Activated naive CD4-positive, alpha-beta T cell (primary cell): ENCODE measurements at regions not wholly inside any gene's neighbourhood (a gene's known extent, or its start where the extent isn't known, plus 50 kb on each side); places are given as distances from the start of the nearest gene placed in this dataset.

Experiments used
- DNase-seq, 4 experiments: peaks; one replicate each; lab custom pipeline; 2025; lab: John Stamatoyannopoulos, UW

DNA sequence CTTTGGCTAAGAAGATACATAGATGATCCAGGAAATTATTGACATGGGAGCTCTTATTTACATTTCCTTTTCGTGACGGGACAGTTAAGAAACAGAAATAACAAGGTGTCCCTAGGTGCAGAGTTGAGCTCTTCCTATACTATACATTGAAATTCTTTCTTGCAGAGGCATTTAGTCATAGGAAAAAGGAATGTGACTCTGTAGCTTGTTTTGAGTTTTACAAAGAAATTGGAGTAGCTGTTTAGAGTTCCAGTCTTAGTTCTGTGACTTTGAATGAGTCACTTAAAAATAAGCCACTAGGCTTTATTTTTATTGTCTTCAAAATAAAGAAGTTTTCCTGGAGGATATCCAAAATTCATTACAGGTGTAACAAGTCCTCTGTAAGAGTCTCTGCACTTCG, 723.5 kb upstream of the SGO1 start:
- DNase-seq: no peak

DNA sequence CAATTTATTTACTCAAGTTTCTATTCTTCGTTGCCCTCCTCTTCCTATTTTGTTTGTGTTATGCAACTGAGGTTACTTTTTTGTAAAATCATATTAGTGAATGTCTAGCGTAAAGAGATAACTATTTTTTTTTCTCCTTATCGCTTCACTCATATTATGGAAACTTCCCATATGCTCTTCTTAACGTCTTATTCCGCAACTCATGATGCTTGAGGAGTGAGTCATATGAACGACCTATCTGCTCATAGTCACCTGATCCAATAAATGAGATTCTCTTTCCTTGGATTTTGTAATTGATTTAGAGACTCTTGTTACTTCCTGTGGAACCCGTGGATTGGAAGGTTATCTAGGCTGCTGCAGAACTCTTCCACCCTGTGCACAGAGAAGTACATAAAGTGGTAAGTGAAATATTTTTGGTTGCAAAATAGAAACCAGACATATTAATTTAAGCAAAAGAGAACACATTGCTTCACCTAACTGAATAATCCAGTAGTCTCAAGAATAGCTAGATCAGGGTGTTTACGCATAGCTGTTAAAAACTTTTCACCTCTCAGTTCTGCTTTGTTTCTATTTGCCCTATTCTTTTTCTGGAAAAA, 719.3 kb upstream of the SGO1 start:
- DNase-seq: no peak

DNA sequence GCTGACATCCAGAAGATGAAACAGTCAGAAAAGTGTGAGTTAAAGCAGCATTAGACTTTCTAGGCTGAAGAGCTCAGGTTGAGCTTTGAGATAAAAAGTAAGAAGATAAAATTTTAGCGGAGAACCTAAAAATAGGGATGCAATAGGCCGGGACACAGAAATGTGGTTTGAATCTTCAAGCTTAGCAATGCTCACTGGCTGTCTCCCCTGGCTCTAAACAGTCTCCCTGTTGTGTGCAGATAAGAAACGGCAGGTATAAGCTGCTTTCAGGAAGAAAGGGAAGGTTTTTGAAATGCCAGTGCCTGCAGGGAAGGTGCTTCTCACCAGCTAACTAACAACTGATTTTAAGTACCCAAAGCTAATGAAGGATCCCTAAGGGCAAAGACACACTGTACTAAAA, 718.7 kb upstream of the SGO1 start:
- no peak for DNase-seq

DNA sequence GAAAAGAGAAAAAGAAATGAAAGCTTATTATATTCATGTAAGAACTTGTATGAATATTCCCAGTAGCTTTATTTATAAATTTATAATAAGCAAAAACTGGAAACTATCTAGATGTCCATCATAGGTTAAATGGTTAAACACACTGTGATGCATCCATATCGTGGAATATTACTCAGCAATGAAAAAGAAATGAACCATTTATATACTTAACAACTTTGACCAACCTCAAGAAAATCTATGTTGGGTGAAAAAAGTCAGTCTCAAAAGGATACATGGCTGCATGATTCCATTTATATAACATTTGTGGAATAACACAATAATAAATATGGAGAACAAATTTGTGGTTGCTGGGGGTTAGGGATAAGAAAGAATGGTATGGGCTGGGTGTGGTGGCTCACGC, 713.0 kb upstream of the SGO1 start:
- DNase-seq: no peak

DNA sequence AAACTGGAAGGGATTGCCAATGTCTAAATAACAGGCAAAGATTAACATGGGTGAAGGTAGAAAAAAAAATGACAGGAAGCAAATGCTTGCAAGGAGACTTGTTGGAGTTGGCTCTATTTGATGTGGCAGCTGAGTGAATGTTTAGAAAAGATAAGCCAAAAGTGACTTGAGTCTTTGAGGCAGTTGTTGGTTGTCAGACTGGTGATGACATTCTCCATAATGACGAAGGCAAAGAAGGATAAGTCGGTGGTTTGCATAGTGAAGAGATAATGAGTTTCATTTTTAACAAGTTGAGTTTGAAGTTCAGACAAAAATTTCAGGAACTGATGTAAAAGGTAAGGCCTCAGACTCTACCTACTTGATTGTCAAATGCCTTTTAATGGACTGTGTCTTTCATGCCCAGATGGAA, 704.1 kb upstream of the SGO1 start:
- no peak for DNase-seq

DNA sequence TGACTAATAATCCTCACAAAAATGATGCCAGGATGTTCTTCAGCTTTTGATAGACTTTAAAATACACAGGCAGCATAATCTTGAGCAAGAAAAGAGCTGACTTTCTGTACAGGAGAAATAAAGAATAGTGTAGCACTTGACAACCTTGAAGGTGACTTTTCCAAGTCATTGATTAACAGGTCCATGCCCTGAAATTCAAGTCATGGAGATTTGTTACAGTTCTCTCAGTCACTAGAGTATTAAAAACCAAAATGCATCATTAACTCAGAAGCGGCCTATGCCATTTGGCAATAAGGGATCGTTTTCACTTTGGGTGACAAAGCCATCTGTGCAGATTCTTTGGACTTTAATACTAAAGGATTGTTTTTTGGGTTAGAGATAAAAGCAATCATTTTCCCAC, 692.7 kb upstream of the SGO1 start:
- DNase-seq: no peak

DNA sequence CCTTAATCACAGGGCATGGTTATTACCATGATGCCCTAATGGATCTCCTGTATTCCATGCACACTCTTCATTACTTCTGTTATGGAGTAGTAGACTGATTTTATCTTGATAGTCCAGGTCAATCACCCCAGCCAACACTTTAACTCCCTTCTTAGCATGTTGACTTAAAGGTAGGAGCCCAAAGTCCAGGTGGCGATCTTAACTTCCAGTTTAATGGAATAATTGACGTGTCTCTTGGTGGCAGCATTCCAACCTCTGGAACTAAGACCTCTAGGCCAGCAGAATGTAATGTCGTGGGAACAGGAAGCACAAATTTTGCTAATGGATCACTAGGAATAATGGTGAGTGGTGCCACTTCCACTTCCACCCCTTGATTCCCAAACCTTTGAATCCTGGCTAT, 687.2 kb upstream of the SGO1 start:
- DNase-seq: no peak

DNA sequence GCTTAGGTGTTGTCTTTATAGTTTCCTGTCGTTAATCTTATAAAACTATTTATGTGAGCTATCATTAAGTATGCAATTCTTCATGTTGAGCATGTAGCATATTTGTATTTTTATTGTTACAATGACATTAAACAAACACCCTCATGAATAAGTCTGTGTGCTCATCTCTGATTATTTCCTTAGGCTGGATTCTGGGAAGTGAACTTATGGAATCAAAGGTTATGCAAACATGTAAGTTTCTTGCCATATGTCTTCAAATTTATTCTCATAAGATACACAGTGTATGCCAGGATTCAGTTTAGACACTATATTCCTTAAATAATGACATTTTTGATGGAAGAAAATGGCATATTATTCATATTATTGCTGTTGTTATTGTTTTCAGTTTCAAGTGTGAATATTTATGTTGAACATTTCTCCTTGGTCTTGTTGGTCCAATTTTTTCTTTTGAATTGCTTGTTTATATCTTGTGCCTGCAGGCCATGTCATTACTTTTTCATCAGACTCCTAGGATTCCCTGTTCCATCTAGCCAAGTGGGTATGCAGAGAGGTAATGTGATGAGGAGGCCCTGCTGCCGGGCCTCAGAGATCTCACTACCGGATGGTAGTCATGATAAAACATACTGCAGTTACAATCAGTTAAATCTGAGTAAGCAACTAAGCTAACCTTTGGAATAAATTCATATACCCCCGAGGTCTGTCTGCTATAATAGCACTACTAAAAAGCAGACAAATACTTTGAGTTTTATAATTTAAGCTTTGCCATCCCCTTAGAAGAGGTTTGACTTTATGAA, 684.3 kb upstream of the SGO1 start:
- DNase-seq: no peak

DNA sequence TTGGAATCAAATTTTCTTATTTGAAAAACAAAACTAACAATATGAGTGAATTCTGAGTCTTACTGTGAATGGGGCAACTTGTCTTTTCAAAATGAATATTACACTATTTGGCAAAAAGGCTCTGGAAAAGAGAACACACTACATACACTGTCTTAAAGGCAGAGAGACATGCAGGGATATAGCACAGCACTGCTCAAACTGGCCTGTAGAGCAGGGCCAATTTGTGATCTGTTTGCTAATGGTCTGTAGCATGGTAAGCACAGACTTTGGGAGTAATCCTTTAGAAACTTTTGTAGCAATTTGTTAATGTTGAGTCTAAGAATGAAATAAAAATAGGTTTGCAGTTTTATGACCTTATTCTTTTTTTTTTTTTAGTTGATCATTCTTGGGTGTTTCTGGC, 679.8 kb upstream of the SGO1 start:
- DNase-seq: no peak

DNA sequence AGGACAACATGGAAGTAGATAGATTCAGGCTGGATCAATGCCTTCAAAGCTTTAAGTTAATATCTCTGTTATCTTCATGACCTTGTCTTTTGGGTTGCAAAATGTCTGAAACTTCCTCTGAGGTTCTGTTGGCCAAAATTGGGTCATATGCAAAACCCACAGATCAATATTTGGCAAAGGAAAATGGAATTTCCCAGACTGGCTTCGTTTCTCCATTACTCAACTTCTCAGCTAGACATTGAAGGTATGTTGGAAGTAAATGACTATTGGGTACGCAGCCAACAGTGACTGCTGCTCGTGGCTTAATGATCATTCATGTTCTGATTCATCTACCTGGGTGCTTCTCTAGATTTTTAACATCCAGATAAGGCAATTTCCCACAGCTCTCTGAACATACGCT, 675.4 kb upstream of the SGO1 start:
- no peak for DNase-seq

DNA sequence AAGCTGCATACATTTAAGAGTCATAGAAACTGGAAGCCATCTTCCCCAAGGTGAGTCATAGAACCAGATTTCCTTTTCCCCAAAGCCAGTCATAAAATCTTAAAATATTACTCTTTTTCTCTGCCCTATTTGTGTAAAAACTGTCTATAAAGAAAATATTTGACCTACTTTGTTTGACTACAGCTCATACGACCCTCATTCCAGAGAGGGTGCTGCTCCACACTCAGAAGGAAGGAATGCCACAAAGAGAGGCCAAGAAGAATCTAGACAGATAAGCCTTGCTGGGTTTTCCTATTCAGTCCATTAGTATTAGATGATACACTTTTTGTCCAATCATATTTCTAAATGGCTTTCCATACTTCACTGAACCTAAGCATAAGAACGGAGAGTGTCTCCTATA, 671.6 kb upstream of the SGO1 start:
- DNase-seq: no peak

DNA sequence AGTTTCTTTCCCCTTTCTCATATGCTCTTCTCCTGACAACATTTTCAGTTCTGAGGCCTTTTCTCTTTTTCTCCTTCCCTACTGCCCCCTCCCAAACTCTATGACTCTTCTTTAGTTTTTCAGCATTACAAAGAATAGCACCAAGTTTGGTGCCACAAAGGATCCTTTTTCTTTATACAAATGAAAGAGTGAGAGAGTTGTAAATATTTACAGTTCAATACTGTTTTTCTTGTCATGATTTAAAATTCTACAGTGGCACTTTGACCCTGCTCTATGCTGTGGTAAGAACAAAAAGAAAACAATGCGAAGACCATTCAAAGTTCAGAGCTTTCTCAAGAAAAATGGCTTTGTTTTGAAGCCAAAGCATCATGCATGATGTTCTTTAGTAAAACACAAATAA, 667.9 kb upstream of the SGO1 start:
- no peak for DNase-seq

DNA sequence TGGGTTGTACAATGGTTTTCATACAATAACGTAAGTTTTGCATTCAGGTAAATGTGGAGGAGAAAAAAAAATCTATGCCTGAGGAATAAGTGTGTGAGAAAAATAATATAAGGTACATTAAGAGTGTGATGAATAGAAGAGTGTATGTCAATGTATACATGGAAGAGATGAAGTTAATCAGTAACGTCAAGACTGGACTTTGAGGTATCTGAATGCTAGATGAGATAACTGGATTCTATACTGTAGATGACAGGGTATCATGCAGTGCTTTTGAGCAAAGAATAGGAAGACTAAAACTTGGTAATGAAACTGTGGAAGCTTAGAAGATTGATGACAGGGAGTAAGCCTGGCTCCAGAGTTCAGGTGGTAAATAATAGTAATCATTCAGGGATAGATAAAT, 666.7 kb upstream of the SGO1 start:
- DNase-seq: no peak

DNA sequence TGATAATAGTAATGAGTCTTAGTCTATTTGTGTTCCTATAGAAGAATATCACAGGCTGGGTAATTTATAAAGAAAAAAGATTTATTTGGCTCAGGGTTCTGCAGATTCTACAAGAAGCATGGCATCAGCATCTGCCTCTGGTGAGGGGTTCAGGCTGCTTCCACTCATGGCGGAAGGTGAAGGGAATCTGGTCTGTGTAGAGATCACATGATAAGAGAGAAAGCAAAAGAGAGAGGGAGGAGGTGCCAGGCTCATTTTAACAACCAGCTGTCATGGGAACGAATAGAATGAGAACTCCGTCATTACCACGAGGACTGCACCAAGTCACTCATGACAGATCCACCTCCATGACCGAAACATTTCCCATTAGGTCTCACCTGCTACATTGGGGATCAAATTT, 664.0 kb upstream of the SGO1 start:
- DNase-seq: no peak

DNA sequence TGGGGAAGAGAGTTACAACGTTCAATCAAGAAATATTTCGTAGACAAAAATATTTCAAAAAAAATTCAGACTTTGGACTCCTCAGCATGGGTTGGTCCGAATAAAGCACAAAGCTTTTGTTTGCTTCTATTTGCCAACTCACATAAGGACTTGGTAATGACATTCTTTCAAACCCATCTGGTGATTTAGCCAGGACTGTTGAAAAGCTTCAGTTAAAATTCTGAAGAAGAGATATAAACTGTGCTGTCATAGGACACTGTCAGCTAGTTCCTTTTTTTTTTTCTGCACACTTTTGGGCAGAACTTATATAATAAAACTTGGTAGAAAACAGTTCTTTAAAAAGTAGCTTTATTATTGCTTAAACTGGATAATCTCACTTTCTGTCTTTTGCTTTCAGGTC, 660.8 kb upstream of the SGO1 start:
- DNase-seq: no peak

DNA sequence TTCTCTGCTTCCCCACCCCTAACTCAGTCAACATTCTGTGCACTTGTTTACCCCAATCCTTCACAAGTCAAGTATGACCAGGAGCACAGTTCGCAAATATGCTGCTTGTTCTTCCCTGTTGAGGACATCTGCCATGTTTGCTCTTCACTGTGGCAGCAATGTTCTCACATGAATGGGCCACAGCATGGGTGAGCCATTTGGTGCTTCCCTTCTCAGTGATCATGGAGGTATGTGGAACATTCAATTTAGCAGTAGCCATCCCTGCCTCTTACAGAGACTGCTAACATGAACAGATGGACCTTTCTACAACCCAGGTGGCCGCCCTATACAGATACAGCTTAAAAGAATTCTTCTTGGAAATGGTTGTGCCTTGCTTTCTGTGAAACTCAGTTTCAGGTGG, 660.1 kb upstream of the SGO1 start:
- no peak for DNase-seq

DNA sequence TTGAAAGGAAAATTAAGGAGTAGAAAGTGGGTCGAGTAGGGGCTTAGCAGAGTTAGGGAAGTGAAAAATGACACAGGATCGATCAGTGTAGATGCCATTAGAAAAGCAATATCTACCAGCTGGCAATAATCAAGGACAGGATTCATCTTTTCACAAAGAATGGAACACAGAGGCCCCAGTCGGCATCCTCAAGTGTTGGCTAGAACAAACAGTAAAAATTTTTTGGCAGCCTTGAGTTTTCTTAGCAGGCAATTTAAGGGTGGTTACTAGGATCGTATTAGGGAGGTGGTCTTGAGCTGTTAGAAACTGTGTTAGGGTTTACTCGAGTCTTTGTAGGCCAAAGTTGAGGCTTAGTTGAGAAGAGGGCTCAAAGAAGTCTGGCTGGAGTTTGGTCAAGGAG, 658.8 kb upstream of the SGO1 start:
- no peak for DNase-seq

DNA sequence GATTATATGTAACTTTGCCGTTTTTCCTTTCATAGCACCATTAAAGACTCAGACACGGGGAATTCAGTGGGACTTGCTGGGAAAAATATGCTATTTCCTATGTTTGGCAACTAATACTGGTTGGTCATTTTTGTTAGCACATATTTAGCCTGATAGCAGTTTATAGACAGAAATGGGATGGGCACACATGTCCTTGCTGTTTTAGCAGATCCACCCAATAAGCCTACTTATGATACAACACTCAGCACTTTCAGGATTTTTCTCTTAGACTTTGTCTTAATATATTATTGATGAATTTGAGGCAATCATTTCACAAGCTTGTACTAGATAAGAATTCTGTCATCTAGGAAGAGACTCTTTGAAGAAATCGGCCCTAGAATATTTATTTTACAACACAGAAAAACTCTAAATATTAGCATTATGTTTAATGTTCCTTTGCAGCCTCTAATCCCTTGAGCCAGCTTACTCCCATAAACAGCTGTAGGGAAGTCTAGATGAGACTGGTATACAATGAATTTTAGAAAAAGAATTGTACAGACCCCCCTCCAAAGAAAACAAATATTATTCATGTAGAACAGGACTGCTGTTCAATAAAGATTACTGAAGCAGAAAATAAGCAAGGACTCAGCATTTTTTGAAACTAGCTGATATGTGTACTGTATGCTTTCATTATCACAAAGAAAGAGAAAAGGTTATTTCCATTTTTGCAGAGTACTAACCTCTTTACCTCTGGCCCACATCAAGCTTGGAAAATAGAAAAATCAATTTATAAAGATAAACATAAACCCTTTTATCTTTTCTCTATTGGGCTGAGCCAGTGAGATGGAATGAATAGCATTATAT, 656.8 kb upstream of the SGO1 start:
- no peak for DNase-seq

DNA sequence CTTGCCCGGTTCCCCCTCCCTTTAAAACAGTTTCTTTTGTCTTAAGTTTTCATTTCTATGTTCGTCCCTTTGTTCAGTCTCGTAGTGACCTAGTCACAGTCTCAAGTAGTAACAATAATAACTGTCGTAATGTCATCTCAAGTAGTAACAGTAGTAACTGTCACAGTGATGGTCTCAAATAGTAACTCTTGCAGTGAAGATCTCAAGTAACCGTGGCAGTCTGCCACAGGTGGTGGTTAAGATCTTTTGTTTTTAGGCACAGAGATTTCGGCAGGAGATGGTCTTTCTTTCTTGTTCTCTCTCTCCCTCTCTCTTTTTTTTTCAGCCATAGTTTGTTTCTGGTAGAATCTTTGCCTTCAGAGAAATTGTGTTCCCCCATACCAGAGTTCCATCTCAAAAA, 656.0 kb upstream of the SGO1 start:
- no peak for DNase-seq

DNA sequence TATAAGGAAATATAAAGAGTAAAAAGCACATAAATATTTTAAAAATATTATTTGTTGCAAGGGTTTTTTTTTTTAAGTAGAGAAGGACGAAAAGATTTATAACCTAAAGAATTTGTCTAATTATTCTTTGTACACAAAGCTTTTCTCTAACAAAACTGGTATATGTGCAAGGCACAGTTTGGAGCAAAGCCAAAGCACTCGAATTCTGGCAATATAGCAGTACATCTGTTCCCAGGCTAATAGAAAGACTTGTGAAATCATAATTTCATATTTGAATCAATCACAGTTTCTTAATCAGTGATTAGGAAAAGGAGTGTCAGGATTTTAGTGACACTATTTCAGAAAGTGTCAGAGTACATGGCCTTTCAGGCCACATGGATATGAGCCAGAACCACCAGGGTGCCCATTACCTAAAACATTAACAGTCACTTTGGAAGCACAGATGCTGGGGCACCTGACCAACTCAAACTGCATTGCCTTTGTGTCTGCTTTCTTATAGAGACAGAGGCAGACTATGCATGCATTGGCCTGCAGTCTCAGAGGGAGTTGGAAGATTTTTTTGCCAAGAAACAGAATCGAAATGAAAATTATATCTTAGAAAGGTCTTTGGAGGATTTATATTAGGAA, 651.8 kb upstream of the SGO1 start:
- no peak for DNase-seq

DNA sequence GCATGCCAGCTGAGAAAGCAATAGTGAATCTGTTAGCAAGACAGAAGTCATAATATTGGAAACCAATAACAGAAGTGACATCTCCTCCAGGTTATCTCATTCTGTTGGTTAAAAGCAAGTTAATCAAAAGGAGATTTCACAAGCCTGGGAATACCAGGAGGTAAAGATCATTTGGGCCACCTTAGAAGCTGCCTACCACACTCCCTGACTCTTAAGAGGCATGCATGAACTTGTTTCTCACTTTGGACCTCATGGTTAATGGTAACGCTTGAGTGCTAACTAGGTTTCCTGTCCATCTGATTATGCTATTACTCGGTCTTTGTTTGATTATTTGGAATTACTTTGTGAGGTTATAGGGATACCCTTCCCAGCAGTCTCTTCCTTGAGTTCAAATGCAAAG, 650.8 kb upstream of the SGO1 start:
- DNase-seq: no peak

DNA sequence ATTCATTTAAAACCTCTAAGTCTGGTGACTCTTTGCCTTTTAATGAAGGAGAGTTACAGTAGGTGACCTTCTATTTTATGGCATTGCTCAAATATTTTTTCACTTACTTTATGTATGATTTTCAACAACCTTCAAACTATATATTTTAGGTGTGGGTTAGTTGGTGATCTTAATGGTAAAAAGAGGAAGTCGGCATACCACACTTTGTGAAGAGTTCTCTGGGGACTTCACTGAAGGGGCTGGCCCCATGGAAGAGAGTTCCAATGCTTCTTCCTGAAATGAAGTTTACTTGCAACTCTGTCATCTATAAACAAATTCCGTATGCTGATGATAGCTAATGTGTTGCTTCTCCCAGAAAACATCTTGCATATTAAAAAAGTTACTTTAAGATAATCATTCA, 647.0 kb upstream of the SGO1 start:
- no peak for DNase-seq

DNA sequence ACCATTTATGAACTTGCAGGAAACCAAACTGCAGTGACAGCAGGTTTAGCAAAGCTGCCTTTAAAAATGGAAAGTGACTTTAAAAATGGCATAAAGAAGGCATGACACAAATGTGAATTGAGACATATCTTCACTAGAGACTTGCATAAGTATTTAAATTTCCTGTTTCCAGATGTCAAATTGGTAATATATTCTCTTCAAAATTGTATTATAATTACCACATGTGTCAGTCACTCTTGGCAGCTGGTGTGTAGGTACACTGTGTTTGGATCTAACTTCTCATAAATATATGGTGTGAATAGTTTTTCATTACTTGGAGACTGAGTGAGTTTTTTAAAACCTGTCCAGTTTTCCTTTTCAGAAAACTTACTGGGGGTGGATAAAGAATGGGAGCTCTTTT, 636.2 kb upstream of the SGO1 start:
- DNase-seq: no peak
